Kidney epithelial cell (primary cell): ENCODE measurements at regions not wholly inside any gene's neighbourhood (a gene's known extent, or its start where the extent isn't known, plus 50 kb on each side); places are given as distances from the start of the nearest gene placed in this dataset.
"Not testable (repeated sequence)": the region's sequence is repeated elsewhere in the genome, so short reads cannot be mapped to it uniquely, and the experiment has no call there.

Source experiments
- DNase-seq: peaks from one replicate; pipeline ENCODE4 v3.0.0-alpha.2; 2010; ENCODE audit warnings: low read depth
- H3K27me3 ChIP-seq: 2 replicates; pipeline ENCODE4 v1.6.0; 2011; ENCODE audit warnings: low read length; ENCODE audit not compliant: control insufficient read depth, insufficient read depth
- H3K36me3 ChIP-seq: 2 replicates; pipeline ENCODE4 v1.5.1; 2011; ENCODE audit warnings: low read length; ENCODE audit not compliant: control insufficient read depth, insufficient read depth
- H3K4me3 ChIP-seq: 2 replicates; pipeline ENCODE4 v1.5.1; 2011; ENCODE audit warnings: low read depth, mild to moderate bottlenecking, control low read depth, low read length
- CTCF ChIP-seq: IDR thresholded peaks from 2 replicates; pipeline ENCODE4 v1.5.1; 2011; ENCODE audit warnings: mild to moderate bottlenecking, moderate library complexity, low read length, control low read depth, inconsistent platforms; ENCODE audit not compliant: insufficient read depth, poor library complexity, severe bottlenecking

DNA sequence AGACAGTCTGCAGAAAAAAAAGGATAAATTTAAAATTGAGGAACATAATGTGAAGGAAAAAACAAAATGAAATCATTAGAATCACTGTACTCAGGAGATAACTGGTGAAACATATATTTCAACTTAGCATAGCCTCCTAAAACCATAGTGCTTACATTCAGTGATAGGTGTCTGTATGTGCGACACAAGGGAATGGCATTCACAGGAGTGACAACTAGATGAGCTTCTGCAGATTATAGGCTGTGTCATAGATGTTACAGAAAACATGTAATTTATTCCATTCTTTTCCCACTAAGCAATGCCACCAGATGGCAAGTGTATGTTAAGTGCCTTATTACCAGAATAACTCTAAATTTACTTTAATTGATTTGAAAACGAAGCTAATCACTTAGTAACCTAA, 960.0 kb upstream of the PCDH20 start:
- Histone ChIP-seq H3K4me3 (no peak overlapping the region), H3K36me3 (no peaks in the 10 kb centered on the region), H3K27me3 (no peaks in the 10 kb centered on the region)
- TF ChIP-seq CTCF, result no peak
- DNase-seq, result no peak

DNA sequence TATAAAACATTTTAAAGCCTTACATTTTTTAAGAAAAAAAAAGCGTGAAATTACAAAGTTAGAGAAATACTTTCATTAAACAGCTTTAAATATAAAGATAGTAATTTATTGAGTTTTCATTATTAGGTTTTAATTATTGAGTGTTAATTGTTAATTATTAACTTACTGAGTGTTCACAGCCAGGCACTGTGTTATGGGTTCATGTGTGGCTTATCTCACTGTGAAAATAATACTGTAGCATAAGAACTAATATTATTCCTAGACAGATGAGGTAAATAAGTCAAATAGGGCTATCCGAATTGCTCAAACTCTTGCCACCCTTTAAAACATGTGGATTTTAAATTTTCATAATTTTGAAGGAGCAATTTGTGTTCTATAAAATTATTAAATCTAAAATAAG, 956.1 kb upstream of the PCDH20 start:
- TF ChIP-seq CTCF, result no peak
- no peak for DNase-seq
- Histone ChIP-seq H3K36me3 (no peaks in the 10 kb centered on the region), H3K4me3 (no peak overlapping the region), H3K27me3 (no peaks in the 10 kb centered on the region)

GRCh38 chr13:62367971-62368370, 952.3 kb upstream of the PCDH20 start:
- not testable (repeated sequence) for DNase-seq, H3K4me3 ChIP-seq, H3K27me3 ChIP-seq, H3K36me3 ChIP-seq

GRCh38 chr13:62360609-62361008, 945.0 kb upstream of the PCDH20 start:
- no peak for DNase-seq
- TF ChIP-seq CTCF, result no peak
- H3K4me3 ChIP-seq, result no peak overlapping the region
- H3K27me3 ChIP-seq, result no peaks in the 10 kb centered on the region
- H3K36me3 ChIP-seq, result no peaks in the 10 kb centered on the region

DNA sequence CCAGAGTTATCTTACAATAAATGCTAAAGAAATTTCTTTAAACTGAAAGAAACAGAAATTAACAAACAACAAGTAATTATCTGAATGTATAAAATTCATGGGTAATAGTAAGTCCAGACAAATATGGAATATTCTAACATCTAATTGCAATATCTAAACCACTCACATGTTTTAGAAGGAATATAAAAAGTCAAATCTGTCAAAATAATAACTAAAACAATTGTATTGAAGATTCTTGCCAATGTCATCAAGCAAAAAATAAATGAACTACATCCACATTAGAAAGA, 942.9 kb upstream of the PCDH20 start:
- DNase-seq, result no peak
- TF ChIP-seq CTCF, result no peak
- no peak overlapping the region for H3K4me3 ChIP-seq
- H3K36me3 ChIP-seq, result no peaks in the 10 kb centered on the region
- H3K27me3 ChIP-seq, result no peaks in the 10 kb centered on the region

- Histone ChIP-seq H3K27me3 (no peaks in the 10 kb centered on the region), H3K4me3 (no peak overlapping the region), H3K36me3 (no peaks in the 10 kb centered on the region)
- peak; percentile 62 for TF ChIP-seq CTCF
- DNase-seq, result peak; percentile 29
Measured at GRCh38 chr13:62357887-62358645, 942.4 kb upstream of the PCDH20 start.
